ENCODE measurements at regions not wholly inside any gene's neighbourhood (a gene's known extent, or its start where the extent isn't known, plus 50 kb on each side); places are given as distances from the start of the nearest gene placed in this dataset.

GRCh38 chr13:109521719-109522118 is 264.7 kb downstream of the IRS2 start:
- DNase-seq (ENCODE audit: low read depth in 3 of 3), result no peak

- no peak for DNase-seq (ENCODE audit: low read depth in 3 of 3)
These were observed 268.9 kb downstream of the IRS2 start for GRCh38 chr13:109517517-109517916.

- DNase-seq (ENCODE audit: low read depth in 3 of 3), result no peak
These were observed 270.2 kb downstream of the IRS2 start for GRCh38 chr13:109516186-109516585.

GRCh38 chr13:109510013-109510412 is 276.4 kb downstream of the IRS2 start:
- DNase-seq (ENCODE audit: low read depth in 3 of 3), result no peak

GRCh38 chr13:109509154-109509900 is 277.1 kb downstream of the IRS2 start:
- DNase-seq (ENCODE audit: low read depth in 3 of 3), result no peak

- DNase-seq (ENCODE audit: low read depth in 3 of 3), result no peak
These were observed 286.1 kb downstream of the IRS2 start for GRCh38 chr13:109500146-109500773.

- DNase-seq (ENCODE audit: low read depth in 3 of 3), result no peak
These were observed 288.5 kb downstream of the IRS2 start for GRCh38 chr13:109497917-109498316.

- no peak for DNase-seq (ENCODE audit: low read depth in 3 of 3)
These were observed 290.2 kb downstream of the IRS2 start for GRCh38 chr13:109496216-109496615.

GRCh38 chr13:109494925-109495369 is 291.4 kb downstream of the IRS2 start:
- no peak for DNase-seq (ENCODE audit: low read depth in 3 of 3)

GRCh38 chr13:109485136-109485794 is 301.1 kb downstream of the IRS2 start:
- DNase-seq (ENCODE audit: low read depth in 3 of 3), result no peak

GRCh38 chr13:109483284-109483683 is 303.1 kb downstream of the IRS2 start:
- DNase-seq (ENCODE audit: low read depth in 3 of 3), result no peak

GRCh38 chr13:109481040-109481439 is 305.3 kb downstream of the IRS2 start:
- no peak for DNase-seq (ENCODE audit: low read depth in 3 of 3)

GRCh38 chr13:109480011-109480955 is 306.1 kb downstream of the IRS2 start:
- no peak for DNase-seq (ENCODE audit: low read depth in 3 of 3)

- DNase-seq (ENCODE audit: low read depth in 3 of 3), result no peak
These were observed 306.8 kb downstream of the IRS2 start for GRCh38 chr13:109479534-109479933.

- no peak for DNase-seq (ENCODE audit: low read depth in 3 of 3)
These were observed 310.4 kb downstream of the IRS2 start for GRCh38 chr13:109476001-109476400.

- DNase-seq (ENCODE audit: low read depth in 3 of 3), result no peak
These were observed 318.3 kb downstream of the IRS2 start for GRCh38 chr13:109468123-109468522.

- no peak for DNase-seq (ENCODE audit: low read depth in 3 of 3)
These were observed 321.2 kb downstream of the IRS2 start for GRCh38 chr13:109465148-109465547.

- DNase-seq (ENCODE audit: low read depth in 3 of 3), result no peak
These were observed 332.0 kb downstream of the IRS2 start for GRCh38 chr13:109454167-109454917.

GRCh38 chr13:109451726-109452125 is 334.7 kb downstream of the IRS2 start:
- no peak for DNase-seq (ENCODE audit: low read depth in 3 of 3)

GRCh38 chr13:109448629-109449028 is 337.8 kb downstream of the IRS2 start:
- DNase-seq (ENCODE audit: low read depth in 3 of 3), result no peak

GRCh38 chr13:109447667-109448066 is 338.7 kb downstream of the IRS2 start:
- DNase-seq (ENCODE audit: low read depth in 3 of 3), result no peak

Measured in stimulated activated CD4-positive, alpha-beta T cell treated with anti-CD3 and anti-CD28 coated beads, TNF-alpha, amount 100 ng/mL, for 48 hours (primary cell).